WTC11 (cell line): ENCODE measurements at regions not wholly inside any gene's neighbourhood (a gene's known extent, or its start where the extent isn't known, plus 50 kb on each side); places are given as distances from the start of the nearest gene placed in this dataset.

ENCODE experiments used
- ATF2 ChIP-seq: sonication (generic); formaldehyde crosslinking; IDR thresholded peaks from 2 replicates; pipeline ENCODE4 v1.8.1; 2022; ENCODE audit warnings: low read depth, missing genetic modification reagents, borderline replicate concordance
- CBFB ChIP-seq: sonication (generic); formaldehyde crosslinking; IDR thresholded peaks from 2 replicates; pipeline ENCODE4 v1.8.1; 2022; ENCODE audit warnings: mild to moderate bottlenecking, low read depth, missing genetic modification reagents
- CREB1 ChIP-seq: sonication (generic); formaldehyde crosslinking; IDR thresholded peaks from 2 replicates; pipeline ENCODE4 v1.8.0; 2023; ENCODE audit warnings: mild to moderate bottlenecking, missing genetic modification reagents
- CTCF ChIP-seq: fragments of 200-600 bp; IDR thresholded peaks from 2 replicates; pipeline ENCODE4 v1.8.0; 2022; ENCODE audit warnings: antibody characterized with exemption
- ESRRA ChIP-seq: sonication (generic); formaldehyde crosslinking; IDR thresholded peaks from 2 replicates; pipeline ENCODE4 v1.8.1; 2022; ENCODE audit warnings: mild to moderate bottlenecking, missing genetic modification reagents, borderline replicate concordance
- HMGXB4 ChIP-seq: sonication (generic); formaldehyde crosslinking; IDR thresholded peaks from 2 replicates; pipeline ENCODE4 v1.8.1; 2023; ENCODE audit warnings: mild to moderate bottlenecking, moderate library complexity, missing genetic modification reagents
- IRF1 ChIP-seq: sonication (generic); formaldehyde crosslinking; IDR thresholded peaks from 2 replicates; pipeline ENCODE4 v1.8.0; 2023; ENCODE audit warnings: missing genetic modification reagents
- IRF2 ChIP-seq: sonication (generic); formaldehyde crosslinking; IDR thresholded peaks from 2 replicates; pipeline ENCODE4 v1.8.0; 2022; ENCODE audit warnings: low read depth, missing genetic modification reagents, borderline replicate concordance
- MAX ChIP-seq: sonication (generic); formaldehyde crosslinking; IDR thresholded peaks from 2 replicates; pipeline ENCODE4 v1.8.0; 2022; ENCODE audit warnings: mild to moderate bottlenecking, missing genetic modification reagents
- NR2C2 ChIP-seq: sonication (generic); formaldehyde crosslinking; IDR thresholded peaks from 2 replicates; pipeline ENCODE4 v1.8.0; 2022; ENCODE audit warnings: mild to moderate bottlenecking, missing genetic modification reagents
- USF2 ChIP-seq: sonication (generic); formaldehyde crosslinking; IDR thresholded peaks from 2 replicates; pipeline ENCODE4 v1.8.1; 2023; ENCODE audit warnings: mild to moderate bottlenecking, missing genetic modification reagents, moderate library complexity
- ZNF219 ChIP-seq: sonication (generic); formaldehyde crosslinking; IDR thresholded peaks from 2 replicates; pipeline ENCODE4 v1.8.0; 2023; ENCODE audit warnings: missing genetic modification reagents, mild to moderate bottlenecking, borderline replicate concordance
- ZNF416 ChIP-seq: fragments of 250-450 bp; sonication (Bioruptor Pico); IDR thresholded peaks from 2 replicates; pipeline ENCODE4 v1.9.0; 2021; ENCODE audit warnings: mild to moderate bottlenecking, inconsistent platforms
- ZNF512 ChIP-seq: sonication (generic); formaldehyde crosslinking; IDR thresholded peaks from 2 replicates; pipeline ENCODE4 v1.8.1; 2022; ENCODE audit warnings: missing genetic modification reagents, borderline replicate concordance

GRCh38 chr10:36163827-36164226 lies 521.7 kb upstream of the FZD8 start:
- TF ChIP-seq IRF2 (CRISPR knock-in tag) (no peak), ZNF416 (CRISPR knock-in tag) (no peak), CTCF (no peak), USF2 (no peak), CREB1 (no peak), HMGXB4 (CRISPR knock-in tag) (no peak), ZNF512 (CRISPR knock-in tag) (no peak), IRF1 (CRISPR knock-in tag) (no peak), ATF2 (CRISPR knock-in tag) (no peak), MAX (CRISPR knock-in tag) (no peak), CBFB (CRISPR knock-in tag) (no peak), ZNF219 (CRISPR knock-in tag) (no peak), ESRRA (no peak), NR2C2 (CRISPR knock-in tag) (no peak)
